ENCODE measurements at regions not wholly inside any gene's neighbourhood (a gene's known extent, or its start where the extent isn't known, plus 50 kb on each side); places are given as distances from the start of the nearest gene placed in this dataset.

DNA sequence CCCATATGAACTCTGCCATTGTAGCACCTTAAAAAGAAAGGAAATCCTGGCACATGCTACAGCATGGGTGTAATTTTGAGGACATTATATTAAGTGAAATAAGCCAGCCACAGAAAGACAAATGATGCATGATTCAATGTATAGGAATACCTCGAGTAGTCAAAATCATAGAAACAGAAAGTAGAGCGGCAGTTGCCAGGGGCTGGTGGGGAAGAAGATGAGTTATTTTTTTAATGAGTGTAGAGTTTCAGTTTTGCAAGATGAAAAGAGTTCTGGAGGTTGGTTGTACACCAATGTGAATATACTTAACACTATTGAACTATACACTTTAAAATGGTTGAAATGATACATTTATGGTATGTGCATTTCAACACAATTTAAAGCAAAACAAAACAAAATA is 133.0 kb downstream of the ZDHHC21 start:
- Histone ChIP-seq H3K27ac (ENCODE audit: low read depth, low read length) (no peak overlapping the region), H3K9ac (replicated peaks in 1 of 4; ENCODE audit: extremely low read depth in 1 of 4, low read depth in 3 of 4, low read length in 3 of 4) (no peak overlapping the region), H3K23ac (ENCODE audit: insufficient read length) (no peak overlapping the region), H3K27me3 (replicated peaks in 1 of 4; ENCODE audit: control insufficient read depth in 3 of 4, extremely low read depth in 1 of 4, insufficient read depth in 3 of 4, low read length in 3 of 4) (no peaks in the 10 kb centered on the region), H4K20me1 (replicated peaks in 1 of 2; ENCODE audit: control insufficient read depth in 1 of 2, insufficient read depth in 2 of 2, low read length in 2 of 2) (no peaks in the 10 kb centered on the region), H3K14ac (ENCODE audit: insufficient read length) (no peak overlapping the region), H4K91ac (replicated peaks; ENCODE audit: insufficient read length, low read length) (no peak overlapping the region), H2BK15ac (ENCODE audit: low read length) (no peak overlapping the region), H2BK120ac (replicated peaks; ENCODE audit: low read depth, low read length) (no peak overlapping the region), H2BK5ac (ENCODE audit: low read depth, low read length) (no peak overlapping the region), H4K8ac (ENCODE audit: extremely low read depth, insufficient read depth, low read length) (no peak overlapping the region), H2AK5ac (ENCODE audit: low read depth, low read length) (no peak overlapping the region), H2BK12ac (ENCODE audit: low read depth, low read length) (no peak overlapping the region), H3K18ac (ENCODE audit: extremely low read depth, low read length) (no peak overlapping the region), H3K4ac (replicated peaks; ENCODE audit: insufficient read length, low read depth, low read length) (no peak overlapping the region), H3K79me1 (ENCODE audit: low read depth, low read length) (no peaks in the 10 kb centered on the region), H3K4me2 (ENCODE audit: insufficient read depth in 1 of 2, low read depth in 2 of 2, low read length in 2 of 2) (no peak overlapping the region), H3K4me3 (ENCODE audit: extremely low read depth in 1 of 4, insufficient read depth in 2 of 4, low read depth in 3 of 4, low read length in 4 of 4) (no peak overlapping the region), H3K4me1 (replicated peaks in 1 of 4; ENCODE audit: control insufficient read depth in 3 of 4, insufficient read depth in 4 of 4, low read length in 3 of 4) (peaks cover 0 to 9% (median 3%) of the 10 kb centered on the region in 4 experiments; a peak in 4 of 7 replicates), H3K9me3 (ENCODE audit: insufficient read depth in 2 of 2, low read depth in 1 of 2, low read length in 1 of 2) (no peaks in the 10 kb centered on the region), H3K56ac (replicated peaks; ENCODE audit: insufficient read length, low read depth, low read length) (no peak overlapping the region), H2AFZ (ENCODE audit: low read length) (no peak overlapping the region), H3K36me3 (ENCODE audit: control insufficient read depth in 2 of 4, insufficient read depth in 4 of 4, low read length in 3 of 4) (no peaks in the 10 kb centered on the region), H3K23me2 (ENCODE audit: low read depth, low read length) (peaks cover 1% of the 10 kb centered on the region; the same call in 1 of the 2 replicates), H2BK20ac (ENCODE audit: low read length) (no peak overlapping the region), H3K79me2 (ENCODE audit: control insufficient read depth in 1 of 2, insufficient read depth in 2 of 2, low read length in 2 of 2) (no peaks in the 10 kb centered on the region), H4K5ac (ENCODE audit: insufficient read length, low read depth, low read length) (no peak overlapping the region)
- ChIA-PET CTCF (ENCODE audit: partially characterized antibody) (interaction anchor here (1.6 kb wide), 1 partner anchor 13 kb away, joined by 3 read pairs; no protein-coding TSS in a partner anchor), POLR2A (ENCODE audit: partially characterized antibody) (no interaction called here)
- no peak for DNase-seq (ENCODE audit: low read depth in 1 of 2, low spot score in 2 of 2)
- 90% methylated on average over 2 of the region's 2 CpGs; no CpG with 5 or more reads in 1 of the 2 experiments for WGBS, 2 experiments (ENCODE audit: extremely low coverage in 1 of 2, insufficient coverage in 1 of 2, insufficient read length in 1 of 2, insufficient replicate concordance in 2 of 2, low coverage in 1 of 2, low lambda C conversion rate in 2 of 2, missing lambda C conversion rate in 1 of 2)
- FAIRE-seq = no peak
- TF ChIP-seq TAF7 (optimal IDR thresholded peaks at IDR 0.05; ENCODE audit: borderline replicate concordance, low read depth, low read length) (no peak), HDAC6 (IDR thresholded peaks at IDR 0.05; ENCODE audit: low read depth, low read length) (no peak), CREB1 (IDR thresholded peaks at IDR 0.05) (no peak), NRF1 (IDR thresholded peaks at IDR 0.05; ENCODE audit: low read depth, low read length) (no peak), RNF2 (IDR thresholded peaks at IDR 0.05; ENCODE audit: borderline replicate concordance, low read depth, low read length, missing control alignments, poor library complexity, severe bottlenecking) (no peak), CBX5 (IDR thresholded peaks at IDR 0.05; ENCODE audit: low read depth, low read length) (no peak), POLR2A (IDR thresholded peaks at IDR 0.05; ENCODE audit: control extremely low read depth in 1 of 2, low read depth in 2 of 2, low read length in 2 of 2) (no peak), YY1 (IDR thresholded peaks at IDR 0.05; ENCODE audit: low read depth, low read length) (no peak), GABPA (IDR thresholded peaks at IDR 0.05; ENCODE audit: borderline replicate concordance, insufficient read depth, low read length) (no peak), MAFK (IDR thresholded peaks at IDR 0.05; ENCODE audit: low read depth, low read length) (no peak), CTBP2 (IDR thresholded peaks at IDR 0.05; ENCODE audit: borderline replicate concordance, insufficient read depth, insufficient read length, low read length) (no peak), RFX5 (IDR thresholded peaks at IDR 0.05; ENCODE audit: borderline replicate concordance, low read depth, low read length) (no peak), RXRA (IDR thresholded peaks at IDR 0.05; ENCODE audit: insufficient read depth, low read depth, low read length) (no peak)
- TF ChIP-seq, protein P1, sequence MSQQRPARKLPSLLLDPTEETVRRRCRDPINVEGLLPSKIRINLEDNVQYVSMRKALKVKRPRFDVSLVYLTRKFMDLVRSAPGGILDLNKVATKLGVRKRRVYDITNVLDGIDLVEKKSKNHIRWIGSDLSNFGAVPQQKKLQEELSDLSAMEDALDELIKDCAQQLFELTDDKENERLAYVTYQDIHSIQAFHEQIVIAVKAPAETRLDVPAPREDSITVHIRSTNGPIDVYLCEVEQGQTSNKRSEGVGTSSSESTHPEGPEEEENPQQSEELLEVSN (IDR thresholded peaks at IDR 0.05) = no peak
